Stimulated activated CD8-positive, alpha-beta memory T cell treated with anti-CD3 and anti-CD28 coated beads, Interleukin-2, amount 100 ng/mL, for 48 hours (primary cell): ENCODE measurements at regions not wholly inside any gene's neighbourhood (a gene's known extent, or its start where the extent isn't known, plus 50 kb on each side); places are given as distances from the start of the nearest gene placed in this dataset.

ENCODE experiments used
- DNase-seq, 2 donors: peaks; one replicate each; pipeline ENCODE4 v3.0.0-alpha.2; 2020; ENCODE audit warnings: low read depth in 2 of 2

GRCh38 chr14:98446508-98446907 is 825.5 kb downstream of the BCL11B start:
- no peak for DNase-seq

GRCh38 chr14:98456231-98456630 is 815.8 kb downstream of the BCL11B start:
- DNase-seq, result no peak

GRCh38 chr14:98458702-98459101 is 813.3 kb downstream of the BCL11B start:
- DNase-seq, result no peak

DNA sequence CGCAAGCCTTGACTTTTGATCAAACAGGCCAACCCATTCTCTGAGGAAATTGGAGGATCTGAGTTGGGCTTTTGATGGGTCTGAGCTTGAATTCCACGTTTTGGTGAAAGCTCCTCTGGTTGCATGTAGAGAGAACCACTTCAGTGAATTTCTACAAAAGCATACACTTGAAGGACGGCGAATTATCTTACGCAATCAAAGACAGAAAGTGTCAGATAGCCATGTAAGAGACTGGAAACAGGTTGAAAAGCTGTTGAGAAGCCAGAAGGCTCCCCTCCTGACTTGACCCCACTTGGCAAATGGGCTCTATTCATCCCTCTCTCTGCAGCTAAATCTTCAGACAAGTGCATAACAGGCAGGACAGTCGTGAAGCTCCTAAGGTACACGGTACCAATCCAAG is 809.1 kb downstream of the BCL11B start:
- DNase-seq, result no peak

DNA sequence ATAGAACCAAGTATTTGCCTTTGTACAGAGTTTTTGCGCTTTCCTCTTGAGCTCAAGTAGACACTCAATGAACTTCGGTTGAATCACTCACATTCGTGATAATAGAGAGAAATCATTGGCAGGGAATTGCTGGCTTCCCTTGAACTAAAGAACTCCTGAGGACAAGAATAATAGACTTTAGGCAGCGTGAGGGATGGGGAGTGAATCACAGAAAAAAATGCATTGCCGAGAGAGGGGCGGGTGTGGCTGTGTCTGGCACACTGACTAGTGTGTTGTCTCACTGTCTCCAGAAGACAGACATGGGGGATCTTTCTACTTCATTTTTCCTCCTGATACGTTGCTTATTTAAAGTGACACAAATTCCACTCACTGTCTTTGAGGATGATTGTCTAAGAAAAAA is 805.2 kb downstream of the BCL11B start:
- DNase-seq, result no peak

DNA sequence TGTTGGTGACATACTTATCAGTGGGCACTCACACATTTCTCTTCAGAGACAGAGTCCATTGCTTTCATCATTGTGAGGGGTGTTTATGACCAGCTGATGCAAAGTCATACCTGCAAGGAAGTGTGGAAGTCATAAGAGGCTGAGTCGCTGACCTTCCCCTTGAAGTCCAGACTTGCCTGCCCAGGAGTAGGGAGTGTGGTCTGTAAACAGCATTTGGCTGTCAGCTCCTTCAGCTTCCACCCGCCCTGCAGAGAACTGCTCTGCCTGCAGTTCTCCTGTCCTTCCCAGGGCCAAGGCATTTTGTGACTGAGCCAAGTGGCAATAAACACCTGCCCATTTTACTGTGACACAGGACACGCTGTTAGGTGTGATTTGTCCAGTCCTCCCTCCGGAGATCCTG is 801.3 kb downstream of the BCL11B start:
- no peak for DNase-seq

GRCh38 chr14:98474900-98475299 is 797.1 kb downstream of the BCL11B start:
- DNase-seq, result no peak

GRCh38 chr14:98477935-98478334 is 794.1 kb downstream of the BCL11B start:
- no peak for DNase-seq

DNA sequence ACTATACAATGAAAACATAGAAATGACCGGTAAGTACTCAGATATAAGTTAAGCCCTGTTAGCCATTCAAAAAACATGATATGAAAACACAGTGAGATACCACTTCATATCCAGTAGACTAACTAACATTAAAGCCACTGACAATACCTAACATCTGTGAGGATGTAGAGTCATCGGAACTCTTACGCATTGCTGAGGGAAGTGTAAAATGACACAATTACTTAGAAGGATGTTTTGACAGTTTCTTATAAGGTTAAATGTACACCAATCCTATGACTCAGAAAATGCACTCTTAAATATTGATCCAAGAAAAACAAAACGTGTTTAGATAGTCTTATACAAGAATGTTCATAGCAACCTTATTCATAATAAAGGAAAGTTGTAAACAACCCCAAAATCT is 782.9 kb downstream of the BCL11B start:
- no peak for DNase-seq

- no peak for DNase-seq
These were observed 777.4 kb downstream of the BCL11B start for GRCh38 chr14:98494582-98494981.

DNA sequence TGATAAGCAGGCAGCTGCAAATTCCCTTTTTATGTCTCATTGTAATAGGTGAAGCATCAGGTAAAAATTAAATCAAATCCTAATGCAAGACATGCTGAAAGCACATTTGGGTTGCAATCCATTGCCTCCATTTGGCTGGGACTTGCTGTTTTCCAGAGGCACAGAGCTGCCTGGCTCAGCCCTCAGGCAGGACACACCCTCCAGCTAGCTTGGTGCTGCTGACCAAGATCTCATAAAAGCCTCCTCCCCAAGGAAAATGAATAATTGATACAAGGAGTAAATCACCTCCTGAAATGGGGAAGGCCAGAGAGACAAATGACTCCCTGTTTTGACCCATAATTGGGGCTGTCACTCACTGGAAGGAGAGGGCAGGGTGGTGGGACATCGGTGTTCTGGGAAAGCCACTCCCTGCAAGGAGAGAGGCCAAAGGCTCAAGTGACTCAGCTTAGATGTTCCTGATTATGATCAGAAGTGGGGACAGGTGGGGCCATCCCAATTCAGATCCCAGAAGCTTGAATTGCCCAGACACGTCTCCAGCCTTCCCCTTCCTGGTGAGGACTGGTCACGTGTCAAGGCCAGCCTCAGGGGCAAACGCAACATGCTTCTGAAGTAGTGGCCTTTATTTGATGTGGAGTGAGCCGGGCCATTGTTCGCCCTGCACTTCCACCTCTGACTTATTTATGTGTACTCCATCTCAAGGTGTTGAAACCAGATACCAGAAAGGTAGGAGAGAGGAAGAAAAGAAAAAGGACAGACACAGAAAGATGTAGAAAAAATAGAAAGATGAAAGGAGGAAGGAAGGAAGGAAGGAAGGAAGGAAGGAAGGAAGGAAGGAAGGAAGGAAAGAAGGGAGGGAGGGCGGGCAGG is 773.7 kb downstream of the BCL11B start:
- no peak for DNase-seq

GRCh38 chr14:98501335-98501734 is 770.7 kb downstream of the BCL11B start:
- DNase-seq, result no peak

DNA sequence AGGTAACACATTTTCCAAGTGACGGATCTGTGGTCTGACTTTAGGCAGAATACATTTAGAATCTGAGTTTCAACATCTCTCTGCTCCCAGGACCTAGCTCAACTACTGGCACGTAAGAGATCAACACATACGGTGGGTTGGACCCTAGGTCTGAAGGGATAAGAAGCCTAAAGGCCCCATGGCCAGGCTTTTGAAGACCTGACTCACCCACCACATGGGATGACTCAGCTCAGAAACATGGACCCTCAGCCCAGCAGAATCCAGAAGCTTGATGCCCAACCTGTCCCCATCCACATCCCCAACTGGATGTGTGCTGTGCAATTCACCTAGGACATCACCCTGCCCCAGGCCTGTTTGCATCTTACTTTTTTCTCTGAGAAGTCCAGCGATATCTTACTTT is 770.2 kb downstream of the BCL11B start:
- DNase-seq, result no peak

- no peak for DNase-seq
These were observed 768.7 kb downstream of the BCL11B start for GRCh38 chr14:98503086-98503815.

- no peak for DNase-seq
These were observed 764.7 kb downstream of the BCL11B start for GRCh38 chr14:98507264-98507663.

DNA sequence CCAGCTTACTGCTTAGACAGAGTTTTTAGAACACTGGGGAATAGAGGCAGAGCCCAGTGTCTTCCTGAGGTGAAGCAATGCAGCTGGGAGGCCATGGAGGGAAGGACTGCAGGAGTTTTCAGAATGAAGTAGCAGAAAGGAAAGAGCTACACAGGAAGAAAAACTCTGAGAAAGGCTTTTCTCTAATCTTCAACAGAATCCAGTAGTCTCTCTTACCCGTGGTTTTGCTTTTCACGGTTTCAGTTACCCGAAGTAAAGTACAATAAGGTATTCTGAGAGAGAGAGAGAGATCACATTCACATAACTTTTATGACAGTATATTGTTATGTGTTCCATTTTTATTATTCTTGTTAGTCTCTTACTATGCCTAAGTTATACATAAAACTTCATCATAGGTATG is 761.6 kb downstream of the BCL11B start:
- no peak for DNase-seq

GRCh38 chr14:98512501-98513251 is 759.3 kb downstream of the BCL11B start:
- no peak for DNase-seq

DNA sequence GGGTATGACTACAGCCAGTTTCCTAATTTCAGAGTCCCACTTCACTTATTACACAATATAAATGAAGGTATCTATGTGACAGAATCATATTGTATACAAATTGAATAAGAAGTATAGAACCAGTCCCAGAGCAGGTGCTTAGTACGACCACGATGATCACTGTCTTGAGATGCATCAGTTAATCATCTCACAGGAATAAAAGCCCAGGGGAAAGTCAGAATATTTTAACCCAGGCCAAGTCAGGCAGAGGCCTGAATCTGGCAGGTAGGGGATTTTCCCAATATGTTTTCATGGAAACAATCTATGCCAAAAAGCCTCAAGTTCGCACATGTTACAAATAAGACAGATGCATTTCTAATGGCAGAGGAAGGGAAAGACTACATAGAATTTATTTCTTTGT is 758.4 kb downstream of the BCL11B start:
- no peak for DNase-seq

- no peak for DNase-seq
These were observed 758.0 kb downstream of the BCL11B start for GRCh38 chr14:98514016-98514415.

GRCh38 chr14:98536256-98536655 is 735.7 kb downstream of the BCL11B start:
- no peak for DNase-seq

DNA sequence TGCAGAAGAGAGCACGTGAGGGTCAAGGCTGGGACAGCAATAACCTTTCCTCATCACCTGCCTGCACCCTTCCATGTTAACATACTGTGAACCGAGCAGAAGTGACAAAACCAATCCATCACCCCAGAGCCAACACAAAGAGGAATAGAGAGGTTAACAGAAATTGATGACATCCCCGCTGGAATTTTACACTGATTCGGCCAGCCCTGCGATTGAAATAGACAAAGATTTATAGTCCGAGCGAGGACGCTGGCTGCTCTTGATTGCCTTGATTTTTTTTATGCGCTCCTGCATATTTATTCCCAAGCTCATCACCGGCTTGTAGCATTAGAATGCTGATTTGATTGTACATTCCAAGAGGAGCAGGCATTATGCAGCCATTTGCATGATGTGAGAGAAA is 729.7 kb downstream of the BCL11B start:
- DNase-seq, result no peak

- DNase-seq, result no peak
These were observed 728.9 kb downstream of the BCL11B start for GRCh38 chr14:98543074-98543473.

GRCh38 chr14:98544174-98544573 is 727.8 kb downstream of the BCL11B start:
- no peak for DNase-seq
